Uterus (tissue), 3 donors: ENCODE measurements at regions not wholly inside any gene's neighbourhood (a gene's known extent, or its start where the extent isn't known, plus 50 kb on each side); places are given as distances from the start of the nearest gene placed in this dataset.

Source experiments
- DNase-seq, 2 donors: peaks; one replicate each; pipeline ENCODE4 v3.0.0-alpha.2; 2019 to 2020
- H3K27ac ChIP-seq, 2 donors: fragments of 200-600 bp; sonication (generic); 1 replicate in 1 of 2; 2 replicates in 1 of 2; pipeline ENCODE4 v1.5.1; 2016 to 2018
- H3K27me3 ChIP-seq, 2 donors: fragments of 200-600 bp; sonication (generic); one replicate each; pipeline ENCODE4 v1.5.1; 2018 to 2019; ENCODE audit warnings: control low read depth in 1 of 2
- H3K36me3 ChIP-seq, 2 donors: fragments of 200-600 bp; sonication (generic); one replicate each; pipeline ENCODE4 v1.5.1; 2019; ENCODE audit warnings: control low read depth in 1 of 2
- H3K4me1 ChIP-seq, 2 donors: fragments of 200-600 bp; sonication (generic); one replicate each; pipeline ENCODE4 v1.5.1; 2018 to 2019; ENCODE audit warnings: control low read depth in 1 of 2
- H3K4me3 ChIP-seq, 2 donors: fragments of 200-600 bp; sonication (generic); 1 replicate in 1 of 2; 2 replicates in 1 of 2; pipeline ENCODE4 v1.5.1; 2018 to 2019; ENCODE audit warnings: mild to moderate bottlenecking in 1 of 2
- H3K9me3 ChIP-seq, 2 donors: fragments of 200-600 bp; sonication (generic); one replicate each; pipeline ENCODE4 v1.5.1; 2019; ENCODE audit warnings: control low read depth in 1 of 2
- POLR2A ChIP-seq, 2 donors: fragments of 450-650 bp; IDR thresholded peaks; one replicate each; pipeline ENCODE4 v1.6.1; 2016; ENCODE audit warnings: antibody characterized with exemption in 2 of 2, mild to moderate bottlenecking in 1 of 2, moderate library complexity in 1 of 2
- intact Hi-C: fragments of 100-400 bp; cut with DNase I; formaldehyde crosslinking; loops from one replicate; pipeline ENCODE4 v1.15.1; 2023; ENCODE audit warnings: low total_unique reads
- TF ChIP-seq, protein P1 (sequence below), 4 experiments: fragments of 200-600 bp in 2 of 4; fragments of 450-650 bp in 2 of 4; sonication (generic) in 2 of 4; IDR thresholded peaks; one replicate each; pipeline ENCODE4 v1.5.1; 2016 to 2019; ENCODE audit warnings: antibody characterized with exemption in 4 of 4, mild to moderate bottlenecking in 2 of 4, moderate library complexity in 1 of 4
- donor health status: DM: yes; HTN: yes; CAD: no.

DNA sequence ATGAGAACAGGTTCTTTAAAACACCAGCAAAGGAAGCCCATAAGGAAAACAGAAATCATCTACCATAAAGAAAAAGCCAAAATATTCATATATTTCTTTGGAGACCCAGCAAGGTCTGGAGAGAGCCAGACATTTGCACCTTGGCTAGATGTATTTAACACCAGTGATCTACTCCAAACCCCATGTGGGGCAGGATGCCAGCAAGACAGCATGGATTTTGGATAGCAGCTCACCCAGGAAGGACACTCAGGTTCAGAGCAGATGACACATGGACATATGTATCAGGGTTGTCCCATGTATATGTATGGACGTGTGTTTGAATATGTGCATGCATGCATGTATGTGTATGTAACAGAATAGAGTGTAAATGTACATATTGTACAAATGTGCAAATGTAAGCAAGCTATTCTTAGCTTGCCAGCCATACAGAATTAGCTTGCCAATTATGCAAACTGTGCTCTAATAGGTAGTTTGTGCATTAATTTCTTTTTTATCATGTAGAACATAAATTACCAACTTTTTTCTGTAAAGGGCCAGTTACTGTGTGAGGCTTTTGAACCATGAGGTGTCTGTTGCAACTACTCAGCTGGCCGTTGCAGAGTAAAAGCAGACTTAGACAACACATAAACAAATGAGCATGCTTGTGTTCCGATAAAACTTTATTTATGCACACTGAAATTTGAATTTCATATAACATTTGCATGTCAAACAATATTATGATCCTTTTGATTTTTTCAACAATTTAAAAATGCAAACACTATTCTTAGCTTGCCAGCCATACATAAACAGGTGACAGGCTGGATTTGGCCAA lies 73.5 kb upstream of the KAZN start:
- Histone ChIP-seq H3K9me3 (no peaks in the 10 kb centered on the region), H3K27ac (no peak overlapping the region), H3K27me3 (no peaks in the 10 kb centered on the region), H3K36me3 (no peaks in the 10 kb centered on the region), H3K4me1 (no peaks in the 10 kb centered on the region), H3K4me3 (no peak overlapping the region)
- TF ChIP-seq POLR2A (IDR thresholded peaks at IDR 0.05): no peak
- TF ChIP-seq, protein P1, sequence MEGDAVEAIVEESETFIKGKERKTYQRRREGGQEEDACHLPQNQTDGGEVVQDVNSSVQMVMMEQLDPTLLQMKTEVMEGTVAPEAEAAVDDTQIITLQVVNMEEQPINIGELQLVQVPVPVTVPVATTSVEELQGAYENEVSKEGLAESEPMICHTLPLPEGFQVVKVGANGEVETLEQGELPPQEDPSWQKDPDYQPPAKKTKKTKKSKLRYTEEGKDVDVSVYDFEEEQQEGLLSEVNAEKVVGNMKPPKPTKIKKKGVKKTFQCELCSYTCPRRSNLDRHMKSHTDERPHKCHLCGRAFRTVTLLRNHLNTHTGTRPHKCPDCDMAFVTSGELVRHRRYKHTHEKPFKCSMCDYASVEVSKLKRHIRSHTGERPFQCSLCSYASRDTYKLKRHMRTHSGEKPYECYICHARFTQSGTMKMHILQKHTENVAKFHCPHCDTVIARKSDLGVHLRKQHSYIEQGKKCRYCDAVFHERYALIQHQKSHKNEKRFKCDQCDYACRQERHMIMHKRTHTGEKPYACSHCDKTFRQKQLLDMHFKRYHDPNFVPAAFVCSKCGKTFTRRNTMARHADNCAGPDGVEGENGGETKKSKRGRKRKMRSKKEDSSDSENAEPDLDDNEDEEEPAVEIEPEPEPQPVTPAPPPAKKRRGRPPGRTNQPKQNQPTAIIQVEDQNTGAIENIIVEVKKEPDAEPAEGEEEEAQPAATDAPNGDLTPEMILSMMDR (IDR thresholded peaks at IDR 0.05): no peak
- intact Hi-C loops: no loop called here
- no peak for DNase-seq

DNA sequence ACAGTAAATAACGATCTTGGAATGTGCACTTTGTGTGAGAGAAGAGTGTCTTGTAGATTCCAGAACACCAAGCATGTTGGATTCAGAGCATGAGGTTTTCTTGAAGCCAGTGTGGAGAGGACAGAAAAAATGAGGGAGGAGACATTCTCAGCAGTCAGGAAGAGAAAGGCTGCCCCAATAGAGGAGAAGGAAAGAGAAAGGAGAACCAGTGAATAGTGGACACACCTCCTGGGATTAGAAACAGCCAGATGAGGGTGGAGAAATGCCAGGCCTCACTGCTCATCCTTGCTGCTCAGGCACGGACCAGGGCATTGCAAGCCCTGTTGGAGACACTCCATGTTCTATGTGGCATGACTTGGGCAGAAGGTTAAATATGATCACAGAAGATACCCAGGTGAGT lies 69.0 kb upstream of the KAZN start:
- H3K4me1 ChIP-seq: no peaks in the 10 kb centered on the region
- no peaks in the 10 kb centered on the region for H3K9me3 ChIP-seq
- H3K27ac ChIP-seq: no peak overlapping the region
- no peak overlapping the region for H3K4me3 ChIP-seq
- H3K36me3 ChIP-seq: no peaks in the 10 kb centered on the region
- no peaks in the 10 kb centered on the region for H3K27me3 ChIP-seq
- intact Hi-C loops: no loop called here
- TF ChIP-seq, protein P1 (IDR thresholded peaks at IDR 0.05): no peak
- TF ChIP-seq POLR2A (IDR thresholded peaks at IDR 0.05): no peak
- no peak for DNase-seq

DNA sequence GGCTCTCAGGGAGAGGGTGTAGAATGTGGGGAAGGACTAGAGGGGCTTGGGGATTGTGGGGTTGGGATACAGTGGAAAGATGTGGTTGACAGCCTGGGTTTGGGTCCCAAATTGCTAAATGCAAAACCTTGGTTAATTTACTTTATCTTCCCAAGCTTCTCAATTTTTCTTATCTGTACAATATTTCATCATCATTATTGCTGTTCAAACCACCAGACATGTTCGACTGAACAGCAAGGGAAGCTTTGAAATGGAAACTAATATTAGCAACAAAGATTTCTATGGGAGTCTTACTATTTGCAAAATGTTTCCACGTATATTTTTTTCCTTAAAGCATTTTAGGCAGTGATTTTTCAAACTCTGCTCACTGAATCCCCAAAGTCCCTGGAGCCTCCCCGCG lies 67.0 kb upstream of the KAZN start:
- intact Hi-C loops: no loop called here
- TF ChIP-seq, protein P1 (IDR thresholded peaks at IDR 0.05): no peak
- TF ChIP-seq POLR2A (IDR thresholded peaks at IDR 0.05): no peak
- DNase-seq: no peak
- Histone ChIP-seq H3K9me3 (no peaks in the 10 kb centered on the region), H3K4me3 (no peak overlapping the region), H3K36me3 (no peaks in the 10 kb centered on the region), H3K27ac (no peak overlapping the region), H3K27me3 (no peaks in the 10 kb centered on the region), H3K4me1 (no peaks in the 10 kb centered on the region)

DNA sequence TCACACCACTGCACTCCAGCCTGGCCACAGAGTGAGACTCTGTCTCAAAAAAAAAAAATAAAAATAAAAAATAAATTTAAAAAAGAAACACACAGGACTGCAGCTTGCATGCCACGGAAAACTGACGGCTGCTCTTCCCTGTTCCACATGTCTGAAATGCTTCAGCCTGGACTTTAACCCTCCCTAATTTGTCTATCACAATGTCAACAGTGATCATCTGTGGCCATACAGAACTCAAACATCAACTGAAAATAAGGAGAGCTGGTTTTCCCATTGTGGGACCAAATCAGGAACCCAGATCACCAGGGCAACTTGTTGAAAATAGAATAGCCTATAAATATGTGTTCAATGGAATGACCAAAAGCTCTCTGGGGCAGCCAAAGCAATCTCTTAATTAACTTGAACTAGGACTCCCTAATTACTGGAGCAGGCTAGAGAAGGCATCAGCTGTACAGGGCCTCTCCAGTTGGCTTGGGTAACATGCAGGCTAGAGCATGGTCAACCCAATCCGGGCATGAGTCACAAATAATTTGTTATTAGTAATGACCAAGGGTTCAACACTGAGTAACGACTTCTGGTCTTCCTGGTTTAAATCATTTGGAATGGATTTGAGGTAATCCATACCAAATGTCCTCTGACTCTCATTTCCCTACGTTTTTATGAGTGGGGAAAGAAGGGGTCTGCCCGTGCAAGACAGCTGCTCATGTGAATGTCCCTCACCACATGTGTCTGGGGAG lies 62.7 kb upstream of the KAZN start:
- Histone ChIP-seq H3K9me3 (no peaks in the 10 kb centered on the region), H3K27ac (no peak overlapping the region), H3K4me1 (no peaks in the 10 kb centered on the region), H3K27me3 (no peaks in the 10 kb centered on the region), H3K36me3 (no peaks in the 10 kb centered on the region), H3K4me3 (no peak overlapping the region)
- intact Hi-C loops: no loop called here
- DNase-seq: no peak
- no peak for TF ChIP-seq POLR2A (IDR thresholded peaks at IDR 0.05)
- TF ChIP-seq, protein P1 (IDR thresholded peaks at IDR 0.05): no peak

DNA sequence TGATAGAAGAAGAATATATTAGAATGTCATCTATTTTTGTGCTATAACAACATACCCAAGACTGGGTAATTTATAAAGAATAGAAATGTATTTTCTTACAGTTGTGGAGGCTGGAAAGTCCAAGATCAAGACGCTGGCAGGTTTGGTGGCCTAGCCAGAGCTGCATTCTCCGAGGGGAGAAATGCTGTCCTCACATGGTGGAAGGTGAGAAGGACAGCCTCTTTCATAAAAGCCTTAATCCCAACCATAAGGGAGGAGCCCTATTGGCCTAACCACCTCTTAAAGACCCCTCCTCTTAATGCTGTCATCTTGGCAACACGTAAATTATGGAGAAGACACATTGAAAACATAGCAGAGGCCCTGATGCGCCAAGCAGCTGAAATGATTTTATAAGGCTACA lies 60.1 kb upstream of the KAZN start:
- H3K36me3 ChIP-seq: no peaks in the 10 kb centered on the region
- no peaks in the 10 kb centered on the region for H3K9me3 ChIP-seq
- no peak for DNase-seq
- H3K27me3 ChIP-seq: no peaks in the 10 kb centered on the region
- no peak overlapping the region for H3K27ac ChIP-seq
- intact Hi-C loops: no loop called here
- H3K4me1 ChIP-seq: no peaks in the 10 kb centered on the region
- H3K4me3 ChIP-seq: no peak overlapping the region
- TF ChIP-seq, protein P1 (IDR thresholded peaks at IDR 0.05): no peak
- no peak for TF ChIP-seq POLR2A (IDR thresholded peaks at IDR 0.05)
